ENCODE measurements at regions not wholly inside any gene's neighbourhood (a gene's known extent, or its start where the extent isn't known, plus 50 kb on each side); places are given as distances from the start of the nearest gene placed in this dataset.

- DNase-seq = no peak
Observed at GRCh38 chr22:49449811-49450446, 377.7 kb downstream of the BRD1 start.

- no peak for DNase-seq
Observed at GRCh38 chr22:49449377-49449776, 378.3 kb downstream of the BRD1 start.

GRCh38 chr22:49448526-49448925 lies 379.1 kb downstream of the BRD1 start:
- DNase-seq = no peak

- DNase-seq = no peak
Observed at GRCh38 chr22:49447837-49448236, 379.8 kb downstream of the BRD1 start.

- no peak for DNase-seq
Observed at GRCh38 chr22:49446759-49447710, 380.6 kb downstream of the BRD1 start.

- no peak for DNase-seq
Observed at GRCh38 chr22:49446145-49446758, 381.4 kb downstream of the BRD1 start.

- no peak for DNase-seq
Observed at GRCh38 chr22:49444781-49445180, 382.9 kb downstream of the BRD1 start.

GRCh38 chr22:49440931-49441330 lies 386.7 kb downstream of the BRD1 start:
- DNase-seq = no peak

GRCh38 chr22:49439373-49439772 lies 388.3 kb downstream of the BRD1 start:
- no peak for DNase-seq

- no peak for DNase-seq
Observed at GRCh38 chr22:49437956-49438355, 389.7 kb downstream of the BRD1 start.

GRCh38 chr22:49437356-49437755 lies 390.3 kb downstream of the BRD1 start:
- DNase-seq = no peak

GRCh38 chr22:49436056-49436455 lies 391.6 kb downstream of the BRD1 start:
- DNase-seq = no peak

- no peak for DNase-seq
Observed at GRCh38 chr22:49435596-49435995, 392.1 kb downstream of the BRD1 start.

- DNase-seq = no peak
Observed at GRCh38 chr22:49433717-49434611, 393.7 kb downstream of the BRD1 start.

- DNase-seq = no peak
Observed at GRCh38 chr22:49432897-49433443, 394.7 kb downstream of the BRD1 start.

GRCh38 chr22:49432211-49432896 lies 395.3 kb downstream of the BRD1 start:
- no peak for DNase-seq

- no peak for DNase-seq
Observed at GRCh38 chr22:49431551-49431950, 396.1 kb downstream of the BRD1 start.

- DNase-seq = no peak
Observed at GRCh38 chr22:49429066-49429465, 398.6 kb downstream of the BRD1 start.

GRCh38 chr22:49427941-49428340 lies 399.7 kb downstream of the BRD1 start:
- DNase-seq = no peak

- DNase-seq = no peak
Observed at GRCh38 chr22:49427341-49427740, 400.3 kb downstream of the BRD1 start.

- DNase-seq = no peak
Observed at GRCh38 chr22:49426618-49427266, 400.9 kb downstream of the BRD1 start.

Data from stimulated activated CD4-positive, alpha-beta T cell treated with anti-CD3 and anti-CD28 coated beads, Interleukin-4, amount 100 ng/mL, for 24 hours (primary cell).